ENCODE measurements at regions not wholly inside any gene's neighbourhood (a gene's known extent, or its start where the extent isn't known, plus 50 kb on each side); places are given as distances from the start of the nearest gene placed in this dataset.

DNA sequence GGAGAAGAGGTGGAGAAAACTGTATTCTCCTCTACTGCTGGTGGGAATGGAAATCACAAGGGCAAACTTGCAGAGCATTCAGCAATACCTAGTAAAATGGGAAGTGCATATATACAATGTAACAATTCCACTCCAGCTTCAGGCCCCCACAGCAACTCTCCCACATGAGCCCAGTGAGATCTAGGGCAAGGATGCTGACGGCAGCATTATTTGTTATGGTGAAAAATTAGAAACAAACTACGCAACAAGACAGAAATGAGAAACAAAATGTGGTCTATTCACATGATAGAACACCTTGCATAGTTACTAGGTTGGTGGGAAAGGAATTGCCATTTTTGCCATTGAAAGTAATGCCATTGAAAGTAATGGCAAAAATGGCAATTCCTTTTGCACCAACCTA is 98.9 kb upstream of the SRSF6 start:
- intact Hi-C loops (cut with micrococcal nuclease): no loop called here
- no peak for ATAC-seq
- TF ChIP-seq, protein P1, sequence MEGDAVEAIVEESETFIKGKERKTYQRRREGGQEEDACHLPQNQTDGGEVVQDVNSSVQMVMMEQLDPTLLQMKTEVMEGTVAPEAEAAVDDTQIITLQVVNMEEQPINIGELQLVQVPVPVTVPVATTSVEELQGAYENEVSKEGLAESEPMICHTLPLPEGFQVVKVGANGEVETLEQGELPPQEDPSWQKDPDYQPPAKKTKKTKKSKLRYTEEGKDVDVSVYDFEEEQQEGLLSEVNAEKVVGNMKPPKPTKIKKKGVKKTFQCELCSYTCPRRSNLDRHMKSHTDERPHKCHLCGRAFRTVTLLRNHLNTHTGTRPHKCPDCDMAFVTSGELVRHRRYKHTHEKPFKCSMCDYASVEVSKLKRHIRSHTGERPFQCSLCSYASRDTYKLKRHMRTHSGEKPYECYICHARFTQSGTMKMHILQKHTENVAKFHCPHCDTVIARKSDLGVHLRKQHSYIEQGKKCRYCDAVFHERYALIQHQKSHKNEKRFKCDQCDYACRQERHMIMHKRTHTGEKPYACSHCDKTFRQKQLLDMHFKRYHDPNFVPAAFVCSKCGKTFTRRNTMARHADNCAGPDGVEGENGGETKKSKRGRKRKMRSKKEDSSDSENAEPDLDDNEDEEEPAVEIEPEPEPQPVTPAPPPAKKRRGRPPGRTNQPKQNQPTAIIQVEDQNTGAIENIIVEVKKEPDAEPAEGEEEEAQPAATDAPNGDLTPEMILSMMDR (conservative IDR thresholded peaks at IDR 0.05; ENCODE audit: low read depth, low read length): no peak
- TF ChIP-seq EZH2phosphoT487 (IDR thresholded peaks at IDR 0.05; ENCODE audit: borderline replicate concordance, low read length): no peak
- TF ChIP-seq EZH2 (IDR thresholded peaks at IDR 0.05; ENCODE audit: low read length, unreplicated experiment): no peak
- no peaks in the 10 kb centered on the region for H3K9me3 ChIP-seq (ENCODE audit: low read length)
- H3K27ac ChIP-seq (ENCODE audit: low read length): no peak overlapping the region
- no peaks in the 10 kb centered on the region for H4K20me1 ChIP-seq (ENCODE audit: low read length)
- H3K9ac ChIP-seq (ENCODE audit: low read length): no peak overlapping the region
- BruUV-seq (replicated peaks): no TSS peak
- DNase-seq: no peak
- no peak overlapping the region for H2AFZ ChIP-seq (ENCODE audit: low read length)
- ChIA-PET POLR2A (ENCODE audit: unreplicated experiment) (no interaction called here), CTCF (no interaction called here)
- no peaks in the 10 kb centered on the region for H3K79me2 ChIP-seq (ENCODE audit: low read length)
- no peak overlapping the region for H3K4me2 ChIP-seq (ENCODE audit: low read length)
- H3K4me3 ChIP-seq (ENCODE audit: low read length): no peak overlapping the region
- H3K36me3 ChIP-seq (ENCODE audit: low read depth, low read length): no peaks in the 10 kb centered on the region
- H3K9me2 ChIP-seq (replicated peaks; ENCODE audit: low read length): no peaks in the 10 kb centered on the region
- no peaks in the 10 kb centered on the region for H3F3A ChIP-seq (ENCODE audit: low read length, unreplicated experiment)
- H3K4me1 ChIP-seq (ENCODE audit: insufficient read depth, low read length): no peaks in the 10 kb centered on the region
- H3K27me3 ChIP-seq (ENCODE audit: low read length): peaks cover 80% of the 10 kb centered on the region

DNA sequence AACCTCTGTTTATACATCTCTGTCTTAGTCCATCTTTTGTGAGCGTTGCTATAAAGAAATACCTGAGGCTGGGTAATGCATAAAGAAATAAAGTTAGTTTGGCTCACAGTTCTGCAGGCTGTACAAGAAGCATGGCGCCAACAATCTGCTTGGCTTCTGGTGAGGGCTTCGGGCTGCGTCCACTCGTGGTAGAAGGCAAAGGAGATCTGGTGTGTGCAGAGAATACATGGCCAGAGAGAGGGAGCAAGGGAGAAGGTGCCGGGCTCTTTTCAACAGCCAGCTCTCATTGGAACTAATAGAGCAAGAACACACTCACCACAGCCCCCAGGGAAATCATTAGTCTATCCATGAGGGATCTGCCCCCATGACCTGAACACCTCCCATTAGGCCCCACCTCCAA is 100.3 kb upstream of the SRSF6 start:
- Histone ChIP-seq H3K4me3 (ENCODE audit: low read length) (no peak overlapping the region), H2AFZ (ENCODE audit: low read length) (no peak overlapping the region), H3K9ac (ENCODE audit: low read length) (no peak overlapping the region), H3F3A (ENCODE audit: low read length, unreplicated experiment) (no peaks in the 10 kb centered on the region), H3K9me3 (ENCODE audit: low read length) (no peaks in the 10 kb centered on the region), H4K20me1 (ENCODE audit: low read length) (no peaks in the 10 kb centered on the region), H3K36me3 (ENCODE audit: low read depth, low read length) (no peaks in the 10 kb centered on the region), H3K27ac (ENCODE audit: low read length) (no peak overlapping the region), H3K27me3 (ENCODE audit: low read length) (peaks cover 84% of the 10 kb centered on the region), H3K4me1 (ENCODE audit: insufficient read depth, low read length) (no peaks in the 10 kb centered on the region), H3K4me2 (ENCODE audit: low read length) (no peak overlapping the region), H3K79me2 (ENCODE audit: low read length) (no peaks in the 10 kb centered on the region), H3K9me2 (replicated peaks; ENCODE audit: low read length) (no peaks in the 10 kb centered on the region)
- POLR2A ChIA-PET (ENCODE audit: unreplicated experiment): no interaction called here
- no peak for DNase-seq
- no peak for ATAC-seq
- BruUV-seq (replicated peaks): no TSS peak
- intact Hi-C loops (cut with micrococcal nuclease): no loop called here
- CTCF ChIA-PET: no interaction called here
- TF ChIP-seq, protein P1 (conservative IDR thresholded peaks at IDR 0.05; ENCODE audit: low read depth, low read length): no peak

DNA sequence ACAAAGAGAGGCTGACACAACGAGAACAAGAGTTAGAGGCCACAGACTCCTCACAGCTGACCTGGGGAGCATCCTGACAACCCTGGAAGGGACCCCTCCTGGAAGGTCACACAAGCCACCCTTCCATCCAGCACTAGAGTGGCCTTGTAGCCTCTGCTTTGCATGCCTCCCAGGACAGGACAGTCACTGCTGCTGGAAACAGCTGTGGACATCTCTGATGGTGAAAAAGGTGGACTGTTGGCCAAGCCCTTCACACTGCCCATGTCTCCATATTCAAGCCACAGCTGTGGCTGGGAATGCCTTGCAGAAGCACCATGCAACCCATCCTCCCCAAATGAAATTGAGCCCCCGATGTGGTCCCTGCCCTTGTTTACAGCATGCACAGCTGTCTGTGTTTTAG is 102.1 kb upstream of the SRSF6 start:
- POLR2A ChIA-PET (ENCODE audit: unreplicated experiment): interaction anchor here (0.6 kb wide), 1 partner anchor 731 kb away, joined by 22 read pairs; no protein-coding TSS in a partner anchor
- Histone ChIP-seq H4K20me1 (ENCODE audit: low read length) (no peaks in the 10 kb centered on the region), H3K79me2 (ENCODE audit: low read length) (no peaks in the 10 kb centered on the region), H3K4me3 (ENCODE audit: low read length) (no peak overlapping the region), H3K27me3 (ENCODE audit: low read length) (peaks cover 80% of the 10 kb centered on the region), H3K9ac (ENCODE audit: low read length) (no peak overlapping the region), H3K4me1 (ENCODE audit: insufficient read depth, low read length) (no peaks in the 10 kb centered on the region), H3K4me2 (ENCODE audit: low read length) (no peak overlapping the region), H2AFZ (ENCODE audit: low read length) (no peak overlapping the region), H3K27ac (ENCODE audit: low read length) (no peak overlapping the region), H3K36me3 (ENCODE audit: low read depth, low read length) (no peaks in the 10 kb centered on the region), H3F3A (ENCODE audit: low read length, unreplicated experiment) (no peaks in the 10 kb centered on the region), H3K9me2 (replicated peaks; ENCODE audit: low read length) (no peaks in the 10 kb centered on the region), H3K9me3 (ENCODE audit: low read length) (no peaks in the 10 kb centered on the region)
- ATAC-seq: no peak
- no peak for DNase-seq
- no TSS peak for BruUV-seq (replicated peaks)
- intact Hi-C loops (cut with micrococcal nuclease): no loop called here
- CTCF ChIA-PET: no interaction called here
- TF ChIP-seq EZH2 (IDR thresholded peaks at IDR 0.05; ENCODE audit: low read length, unreplicated experiment) (no peak), EZH2phosphoT487 (IDR thresholded peaks at IDR 0.05; ENCODE audit: borderline replicate concordance, low read length) (no peak)
- TF ChIP-seq, protein P1 (conservative IDR thresholded peaks at IDR 0.05; ENCODE audit: low read depth, low read length): no peak
